ENCODE measurements at regions not wholly inside any gene's neighbourhood (a gene's known extent, or its start where the extent isn't known, plus 50 kb on each side); places are given as distances from the start of the nearest gene placed in this dataset.

DNA sequence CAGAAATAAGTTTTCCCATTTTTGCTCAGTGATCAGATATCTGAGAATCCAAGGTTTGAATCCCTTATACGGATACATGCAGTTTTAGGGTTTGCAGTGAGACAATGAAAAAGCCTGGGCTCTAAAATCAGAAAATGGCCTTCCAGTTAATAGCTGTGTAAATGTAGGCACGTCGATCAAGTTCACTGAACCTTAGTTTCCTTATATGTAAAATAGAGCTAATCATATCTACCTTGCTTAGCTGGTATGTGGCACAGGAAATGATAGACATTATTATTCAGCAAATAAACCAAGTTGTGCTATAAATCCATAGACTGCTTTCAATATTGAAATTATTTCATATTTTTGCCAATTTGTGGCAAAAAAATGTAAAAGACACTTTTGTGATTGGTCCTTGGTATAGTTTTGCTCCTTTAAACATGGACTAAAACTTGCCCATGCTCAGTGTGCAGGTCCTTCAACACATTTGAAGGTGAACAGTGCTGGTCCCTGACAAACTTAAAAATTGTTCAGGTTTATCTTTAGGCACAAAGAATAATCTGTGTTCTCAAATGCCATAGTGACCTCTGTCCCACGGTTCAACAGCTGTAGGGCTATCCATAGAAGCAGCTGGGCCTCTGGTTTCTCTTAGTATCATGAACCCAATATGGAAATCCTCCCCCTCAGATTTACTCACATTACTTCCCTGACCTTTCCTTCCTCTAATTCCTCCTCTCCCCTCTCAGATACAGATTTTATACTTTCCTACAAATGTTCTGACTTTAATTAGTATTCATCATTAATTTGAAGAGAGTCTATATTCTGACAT lies 51.0 kb downstream of the CCDC54 start:
- Mint-ChIP-seq H3K9me3 (no peaks in the 10 kb centered on the region), H3K36me3 (ENCODE audit: low read depth) (no peaks in the 10 kb centered on the region), H3K27ac (no peak overlapping the region), H3K4me1 (ENCODE audit: low read depth) (peaks cover 18% of the 10 kb centered on the region), H3K27me3 (no peaks in the 10 kb centered on the region), H3K4me3 (no peak overlapping the region)
- Histone ChIP-seq H3K9me3 (ENCODE audit: control insufficient read depth in 1 of 2, insufficient read depth in 1 of 2, low read length in 2 of 2) (no peaks in the 10 kb centered on the region), H3K4me3 (ENCODE audit: low read length) (no peak overlapping the region), H3K4me1 (ENCODE audit: insufficient read depth, low read length) (peaks cover 24% of the 10 kb centered on the region), H3K27me3 (ENCODE audit: control insufficient read depth in 1 of 2, insufficient read depth in 2 of 2, low read length in 2 of 2) (no peaks in the 10 kb centered on the region), H3K36me3 (ENCODE audit: insufficient read depth, low read length) (no peaks in the 10 kb centered on the region), H3K27ac (ENCODE audit: low read depth in 1 of 2, low read length in 2 of 2) (no peak overlapping the region)
- POLR2A ChIA-PET, result no interaction called here
- no peak for ATAC-seq (ENCODE audit: poor library complexity)
- TF ChIP-seq, protein P1, sequence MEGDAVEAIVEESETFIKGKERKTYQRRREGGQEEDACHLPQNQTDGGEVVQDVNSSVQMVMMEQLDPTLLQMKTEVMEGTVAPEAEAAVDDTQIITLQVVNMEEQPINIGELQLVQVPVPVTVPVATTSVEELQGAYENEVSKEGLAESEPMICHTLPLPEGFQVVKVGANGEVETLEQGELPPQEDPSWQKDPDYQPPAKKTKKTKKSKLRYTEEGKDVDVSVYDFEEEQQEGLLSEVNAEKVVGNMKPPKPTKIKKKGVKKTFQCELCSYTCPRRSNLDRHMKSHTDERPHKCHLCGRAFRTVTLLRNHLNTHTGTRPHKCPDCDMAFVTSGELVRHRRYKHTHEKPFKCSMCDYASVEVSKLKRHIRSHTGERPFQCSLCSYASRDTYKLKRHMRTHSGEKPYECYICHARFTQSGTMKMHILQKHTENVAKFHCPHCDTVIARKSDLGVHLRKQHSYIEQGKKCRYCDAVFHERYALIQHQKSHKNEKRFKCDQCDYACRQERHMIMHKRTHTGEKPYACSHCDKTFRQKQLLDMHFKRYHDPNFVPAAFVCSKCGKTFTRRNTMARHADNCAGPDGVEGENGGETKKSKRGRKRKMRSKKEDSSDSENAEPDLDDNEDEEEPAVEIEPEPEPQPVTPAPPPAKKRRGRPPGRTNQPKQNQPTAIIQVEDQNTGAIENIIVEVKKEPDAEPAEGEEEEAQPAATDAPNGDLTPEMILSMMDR (IDR thresholded peaks at IDR 0.05), result no peak
- intact Hi-C loops (cut with DNase I, micrococcal nuclease), result loop anchor here in 1 of 2 experiments (5.0 kb wide), 1 partner anchor 156 kb away; no protein-coding TSS in a partner anchor
- no peak for DNase-seq
- CTCF ChIA-PET, result interaction anchor here (2.1 to 3.3 kb wide), 2 partner anchors 7 to 17 kb away, joined by 8 to 13 read pairs; no protein-coding TSS in a partner anchor

- POLR2A ChIA-PET, result interaction anchor here (1.3 to 2.4 kb wide), 4 partner anchors 8 to 169 kb away, joined by 3 to 11 read pairs (median 6); partner anchors contain the start of gene BBX
- H3K9me3 Mint-ChIP-seq, result no peaks in the 10 kb centered on the region
These were observed 52.3 kb downstream of the CCDC54 start for GRCh38 chr3:107429320-107430181.

More at GRCh38 chr3:107429320-107430181, 52.3 kb downstream of the CCDC54 start:
- H3K36me3 Mint-ChIP-seq (ENCODE audit: low read depth), result no peaks in the 10 kb centered on the region
- intact Hi-C loops (cut with DNase I, micrococcal nuclease), result loop anchor here (2.0 to 5.0 kb wide), 3 partner anchors 93 to 157 kb away; partner anchors contain the start of gene BBX (in 1 of the 2)
- TF ChIP-seq, protein P1 (IDR thresholded peaks at IDR 0.05), result peak; percentile 90
- DNase-seq (peak; percentile 18 to 81 (median 44)), ATAC-seq (ENCODE audit: poor library complexity) (peak; percentile 66)
- H3K27ac ChIP-seq (ENCODE audit: low read depth in 1 of 2, low read length in 2 of 2), result no peak overlapping the region
- H3K9me3 ChIP-seq (ENCODE audit: control insufficient read depth in 1 of 2, insufficient read depth in 1 of 2, low read length in 2 of 2), result no peaks in the 10 kb centered on the region
- no peaks in the 10 kb centered on the region for H3K27me3 ChIP-seq (ENCODE audit: control insufficient read depth in 1 of 2, insufficient read depth in 2 of 2, low read length in 2 of 2)
- peaks cover 24% of the 10 kb centered on the region for H3K4me1 ChIP-seq (ENCODE audit: insufficient read depth, low read length)
- no peaks in the 10 kb centered on the region for H3K36me3 ChIP-seq (ENCODE audit: insufficient read depth, low read length)
- no peaks in the 10 kb centered on the region for H3K27me3 Mint-ChIP-seq
- H3K4me3 Mint-ChIP-seq, result peak overlapping the region; percentile 93
- CTCF ChIA-PET, result interaction anchor here (0.7 to 3.3 kb wide), 3 partner anchors 9 to 88 kb away, joined by 3 to 13 read pairs (median 8); no protein-coding TSS in a partner anchor
- peaks cover 18% of the 10 kb centered on the region for H3K4me1 Mint-ChIP-seq (ENCODE audit: low read depth)
- H3K4me3 ChIP-seq (ENCODE audit: low read length), result peak overlapping the region; percentile 68
- H3K27ac Mint-ChIP-seq, result peak overlapping the region; percentile 50
